Smooth muscle cell (in vitro differentiated cells): ENCODE measurements at regions not wholly inside any gene's neighbourhood (a gene's known extent, or its start where the extent isn't known, plus 50 kb on each side); places are given as distances from the start of the nearest gene placed in this dataset.

Experiments
- DNase-seq: peaks from one replicate; lab custom pipeline; 2025; ENCODE audit not compliant: unreplicated experiment; lab: John Stamatoyannopoulos, UW
- H2AFZ ChIP-seq: fragments of 200-600 bp; sonication (generic); 2 replicates; pipeline ENCODE4 v1.6.0; 2016; ENCODE audit warnings: antibody characterized with exemption, low read depth, mild to moderate bottlenecking
- H3F3A ChIP-seq: fragments of 200-600 bp; sonication (generic); 2 replicates; pipeline ENCODE4 v1.6.0; 2017; ENCODE audit warnings: antibody characterized with exemption, low read depth
- H3K27ac ChIP-seq: fragments of 200-600 bp; sonication (generic); 2 replicates; pipeline ENCODE4 v1.5.1; 2016; ENCODE audit warnings: low read depth, mild to moderate bottlenecking
- H3K27me3 ChIP-seq: fragments of 200-600 bp; sonication (generic); 2 replicates; pipeline ENCODE4 v1.6.1; 2016; ENCODE audit warnings: low read depth, mild to moderate bottlenecking
- H3K36me3 ChIP-seq: fragments of 200-600 bp; sonication (generic); 2 replicates; pipeline ENCODE4 v1.5.1; 2016; ENCODE audit warnings: low read depth
- H3K4me1 ChIP-seq: fragments of 200-600 bp; sonication (generic); 2 replicates; pipeline ENCODE4 v1.5.1; 2016; ENCODE audit warnings: low read depth
- H3K4me2 ChIP-seq: fragments of 200-600 bp; sonication (generic); 2 replicates; pipeline ENCODE4 v1.6.0; 2016; ENCODE audit warnings: mild to moderate bottlenecking
- H3K4me3 ChIP-seq: fragments of 200-600 bp; sonication (generic); 2 replicates; pipeline ENCODE4 v1.5.1; 2016; ENCODE audit warnings: mild to moderate bottlenecking
- H3K79me2 ChIP-seq: fragments of 200-600 bp; sonication (generic); 2 replicates; pipeline ENCODE4 v1.6.0; 2016; ENCODE audit warnings: low read depth, mild to moderate bottlenecking
- H3K9ac ChIP-seq: fragments of 200-600 bp; sonication (generic); 2 replicates; pipeline ENCODE4 v1.6.0; 2016; ENCODE audit warnings: low read depth
- H3K9me3 ChIP-seq: fragments of 200-600 bp; sonication (generic); replicated peaks from 2 replicates; pipeline ENCODE4 v1.5.1; 2016; ENCODE audit warnings: low read depth
- H4K20me1 ChIP-seq: fragments of 200-600 bp; sonication (generic); 2 replicates; pipeline ENCODE4 v1.6.0; 2016; ENCODE audit warnings: low read depth
- CTCF ChIP-seq: fragments of 200-600 bp; sonication (generic); IDR thresholded peaks from 2 replicates; pipeline ENCODE4 v1.5.1; 2017; ENCODE audit warnings: borderline replicate concordance, mild to moderate bottlenecking, antibody characterized with exemption; ENCODE audit not compliant: insufficient read depth, poor library complexity, severe bottlenecking
- WGBS: methylation state at CpG from one replicate; pipeline ENCODE4 v1.1.7; 2016; ENCODE audit warnings: low lambda C conversion rate; 5-methylcytosine and 5-hydroxymethylcytosine counted together

GRCh38 chr2:223474893-223475292 is 127.3 kb downstream of the SCG2 start:
- H4K20me1 ChIP-seq, result no peaks in the 10 kb centered on the region
- H3K27ac ChIP-seq, result no peak overlapping the region
- no peaks in the 10 kb centered on the region for H3K27me3 ChIP-seq
- no peak overlapping the region for H3K4me2 ChIP-seq
- H3K9ac ChIP-seq, result no peak overlapping the region
- H3K9me3 ChIP-seq, result no peaks in the 10 kb centered on the region
- no peak overlapping the region for H2AFZ ChIP-seq
- peaks cover under 1% of the 10 kb centered on the region for H3K4me1 ChIP-seq
- no peaks in the 10 kb centered on the region for H3K79me2 ChIP-seq
- no peaks in the 10 kb centered on the region for H3F3A ChIP-seq
- 100% methylated on average over 2 of the region's 2 CpGs for WGBS
- TF ChIP-seq CTCF, result no peak
- H3K36me3 ChIP-seq, result no peaks in the 10 kb centered on the region
- DNase-seq, result no peak
- no peak overlapping the region for H3K4me3 ChIP-seq

- Histone ChIP-seq H3K9me3 (no peaks in the 10 kb centered on the region), H3K27ac (no peak overlapping the region), H3K36me3 (no peaks in the 10 kb centered on the region), H3K4me2 (no peak overlapping the region), H3K4me3 (no peak overlapping the region), H3F3A (no peaks in the 10 kb centered on the region), H3K79me2 (no peaks in the 10 kb centered on the region), H3K9ac (no peak overlapping the region), H3K27me3 (no peaks in the 10 kb centered on the region), H3K4me1 (no peaks in the 10 kb centered on the region), H4K20me1 (no peaks in the 10 kb centered on the region), H2AFZ (no peak overlapping the region)
- TF ChIP-seq CTCF, result no peak
- WGBS, result 87% methylated on average over 2 of the region's 2 CpGs
- DNase-seq, result no peak
Measured at GRCh38 chr2:223475901-223476300, 126.3 kb downstream of the SCG2 start.

- Histone ChIP-seq H3K4me2 (no peak overlapping the region), H2AFZ (no peak overlapping the region), H3K79me2 (no peaks in the 10 kb centered on the region), H3K27ac (no peak overlapping the region), H3K27me3 (no peaks in the 10 kb centered on the region), H4K20me1 (no peaks in the 10 kb centered on the region), H3K4me3 (no peak overlapping the region), H3K36me3 (no peaks in the 10 kb centered on the region), H3K9ac (no peak overlapping the region), H3F3A (no peaks in the 10 kb centered on the region), H3K4me1 (no peaks in the 10 kb centered on the region), H3K9me3 (no peaks in the 10 kb centered on the region)
- TF ChIP-seq CTCF, result no peak
- 90% methylated on average over 1 of the region's 1 CpG for WGBS
- DNase-seq, result no peak
Measured at GRCh38 chr2:223477318-223477717, 124.8 kb downstream of the SCG2 start.

- Histone ChIP-seq H3K4me3 (no peak overlapping the region), H3K9ac (no peak overlapping the region), H3K79me2 (no peaks in the 10 kb centered on the region), H3K9me3 (no peaks in the 10 kb centered on the region), H3K27ac (no peak overlapping the region), H2AFZ (no peak overlapping the region), H4K20me1 (no peaks in the 10 kb centered on the region), H3K36me3 (no peaks in the 10 kb centered on the region), H3F3A (no peaks in the 10 kb centered on the region), H3K4me2 (no peak overlapping the region), H3K27me3 (no peaks in the 10 kb centered on the region), H3K4me1 (no peaks in the 10 kb centered on the region)
- DNase-seq, result no peak
- no peak for TF ChIP-seq CTCF
- 94% methylated on average over 5 of the region's 5 CpGs for WGBS
Measured at GRCh38 chr2:223481486-223481885, 120.7 kb downstream of the SCG2 start.
